Left ventricle myocardium superior (tissue), 1 donor: ENCODE measurements at regions not wholly inside any gene's neighbourhood (a gene's known extent, or its start where the extent isn't known, plus 50 kb on each side); places are given as distances from the start of the nearest gene placed in this dataset.
A peak's percentile ranks its signal among the peaks of the same experiment; 100 is the strongest.
"Not testable (repeated sequence)": the region's sequence is repeated elsewhere in the genome, so short reads cannot be mapped to it uniquely, and the experiment has no call there.

Source experiments
- ATAC-seq: fragments of 200-7000 bp; cut with Tn5 transposase; one replicate; pipeline ENCODE4 v1.9.1; 2020; ENCODE audit warnings: mild to moderate bottlenecking, moderate library complexity
- DNase-seq: peaks from one replicate; pipeline ENCODE4 v3.0.0-alpha.2; 2020
- intact Hi-C: fragments of 100-400 bp; cut with micrococcal nuclease; formaldehyde crosslinking; loops from one replicate; pipeline ENCODE4 v1.11.0; 2022
- donor health status: DM: no; HTN: yes; CAD: no; lungs with severe emphysema.

DNA sequence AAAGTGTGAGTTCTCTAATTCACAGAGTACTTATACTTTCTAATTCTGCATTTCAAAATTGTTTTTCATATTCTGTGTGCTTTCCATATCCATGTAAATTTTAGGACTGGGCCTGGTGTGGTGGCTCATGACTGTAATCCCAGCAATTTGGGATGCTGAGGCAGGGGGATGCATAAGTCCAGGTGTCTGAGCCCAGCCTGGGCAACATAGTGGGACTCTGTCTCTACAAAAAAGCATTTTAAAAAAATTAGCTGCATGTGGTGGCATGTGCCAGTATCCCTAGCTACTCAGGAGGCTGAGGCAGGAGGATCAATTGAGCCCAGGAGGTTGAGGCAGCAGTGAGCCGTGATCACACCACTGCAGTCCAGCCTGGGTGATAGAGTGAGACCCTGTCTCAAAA lies 382.6 kb upstream of the AKR1E2 start:
- DNase-seq (no peak), ATAC-seq (no peak)
- intact Hi-C loops = no loop called here

DNA sequence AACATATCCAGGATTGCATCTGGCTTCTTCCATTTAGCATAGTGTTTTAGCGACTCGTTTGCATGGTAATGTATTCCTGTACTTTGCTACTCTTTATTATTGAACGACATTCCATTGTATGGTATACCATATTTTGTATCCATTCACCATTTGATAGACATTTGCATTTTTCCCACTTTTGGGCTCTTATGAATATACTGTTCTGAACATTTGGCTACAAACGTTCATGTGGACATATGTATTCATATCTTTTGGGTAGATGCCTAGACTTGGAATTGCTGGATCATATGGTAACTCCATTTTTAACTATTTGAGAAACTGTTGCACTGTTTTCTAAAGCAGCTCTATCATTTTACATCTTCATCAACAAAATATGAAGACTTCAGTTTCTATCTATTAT lies 383.7 kb upstream of the AKR1E2 start:
- ATAC-seq (no peak), DNase-seq (no peak)
- intact Hi-C loops = no loop called here

DNA sequence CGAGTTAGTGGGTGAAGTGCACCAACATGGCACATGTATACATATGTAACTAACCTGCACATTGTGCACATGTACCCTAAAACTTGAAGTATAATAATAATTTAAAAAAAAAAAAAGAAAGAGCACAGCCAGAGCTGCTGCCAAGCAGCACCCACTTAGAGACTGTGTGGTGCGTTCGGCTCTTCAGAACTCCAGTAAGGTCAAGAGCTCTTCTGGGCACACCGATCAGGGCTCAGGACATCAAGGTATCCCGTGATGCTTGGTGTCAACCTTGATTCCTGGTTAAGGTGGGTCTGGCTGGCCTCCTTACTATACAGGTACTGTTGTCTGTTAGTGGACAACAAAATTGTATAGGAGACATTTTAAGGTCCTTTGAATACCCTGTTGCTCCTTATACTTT lies 385.7 kb upstream of the AKR1E2 start:
- DNase-seq (no peak), ATAC-seq (no peak)
- intact Hi-C loops = no loop called here

DNA sequence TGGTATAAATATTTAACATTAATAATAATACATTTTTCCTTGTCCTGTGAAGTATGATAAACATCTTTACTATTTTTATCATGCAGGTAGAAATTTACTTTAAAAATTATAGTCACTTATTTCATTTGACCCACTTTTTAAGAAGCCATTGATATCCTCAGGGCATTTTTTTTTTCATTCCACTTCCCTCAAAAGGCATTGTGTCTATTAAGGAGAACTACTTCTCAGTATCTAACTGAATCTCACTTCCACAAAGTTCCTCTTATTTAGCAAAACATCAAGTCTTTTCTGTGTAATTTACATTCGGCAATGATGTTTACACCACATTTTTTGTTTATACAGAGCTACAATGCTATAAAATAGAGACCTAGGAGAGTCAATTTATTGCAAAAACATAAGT lies 388.2 kb upstream of the AKR1E2 start:
- ATAC-seq (no peak), DNase-seq (no peak)
- intact Hi-C loops = no loop called here

DNA sequence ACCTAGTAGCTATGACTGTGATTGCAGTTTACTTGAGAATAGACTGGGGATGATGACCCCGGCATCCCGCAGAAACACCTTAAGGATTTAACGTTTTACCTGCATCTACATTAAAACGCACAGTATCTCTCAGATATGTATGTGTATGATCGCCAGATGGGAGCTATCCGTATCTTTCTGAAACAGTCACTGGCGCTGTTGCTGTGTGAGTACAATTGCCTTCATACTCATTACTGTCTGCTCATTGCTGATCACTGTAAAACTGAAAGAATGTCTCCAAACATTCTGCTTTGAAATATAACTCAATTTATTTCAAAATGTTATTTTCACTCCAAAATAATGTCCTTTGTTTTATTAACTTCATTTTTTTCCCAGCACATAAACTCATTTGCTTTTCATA lies 388.9 kb upstream of the AKR1E2 start:
- ATAC-seq (no peak), DNase-seq (no peak)
- intact Hi-C loops = no loop called here

DNA sequence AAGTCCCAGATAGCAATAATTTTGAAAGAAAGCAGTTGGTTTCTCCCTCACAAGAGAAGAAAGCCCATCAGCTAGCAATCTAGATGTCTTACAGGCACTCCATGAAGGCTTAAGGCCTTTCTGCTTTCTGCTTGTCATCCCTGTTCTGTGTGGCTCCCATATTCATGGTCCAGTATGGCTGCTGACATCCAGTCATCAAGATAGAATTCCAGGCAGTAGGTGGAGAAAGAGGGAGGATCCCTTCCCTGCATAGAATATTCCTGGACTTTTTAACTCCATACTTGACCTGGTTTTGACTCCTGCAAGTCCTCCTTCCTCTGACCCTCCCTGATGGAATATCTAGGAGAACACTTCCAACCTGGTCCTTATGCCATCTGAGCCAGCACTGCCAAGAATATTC lies 389.9 kb upstream of the AKR1E2 start:
- ATAC-seq (no peak), DNase-seq (no peak)
- intact Hi-C loops = no loop called here

DNA sequence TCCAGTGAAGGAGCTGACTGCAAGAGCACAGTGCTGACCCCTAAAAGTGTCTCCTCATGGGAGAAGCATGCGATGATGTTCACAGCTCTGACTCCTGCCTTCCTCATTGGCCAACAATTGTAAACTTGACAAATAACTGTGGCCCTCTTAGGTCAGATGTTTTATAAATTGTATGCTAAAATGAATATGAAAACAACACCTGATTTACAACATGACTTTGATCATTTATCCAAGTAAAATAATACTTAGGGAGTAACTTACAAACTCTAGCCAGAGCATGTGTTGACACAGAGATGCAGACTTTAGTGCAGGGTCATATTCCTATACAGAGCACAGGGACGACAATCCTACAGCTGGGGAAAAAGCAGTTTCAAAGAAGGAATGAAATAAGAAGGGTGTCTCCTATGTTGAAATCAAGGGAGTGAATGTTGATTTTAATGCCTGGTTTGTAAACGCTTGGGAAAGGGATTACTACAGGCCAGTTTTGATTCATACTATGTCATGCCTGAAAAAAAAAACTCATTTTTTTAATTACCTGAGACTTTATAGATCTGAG lies 391.4 kb upstream of the AKR1E2 start:
- no peak for ATAC-seq
- no peak for DNase-seq
- intact Hi-C loops = no loop called here

DNA sequence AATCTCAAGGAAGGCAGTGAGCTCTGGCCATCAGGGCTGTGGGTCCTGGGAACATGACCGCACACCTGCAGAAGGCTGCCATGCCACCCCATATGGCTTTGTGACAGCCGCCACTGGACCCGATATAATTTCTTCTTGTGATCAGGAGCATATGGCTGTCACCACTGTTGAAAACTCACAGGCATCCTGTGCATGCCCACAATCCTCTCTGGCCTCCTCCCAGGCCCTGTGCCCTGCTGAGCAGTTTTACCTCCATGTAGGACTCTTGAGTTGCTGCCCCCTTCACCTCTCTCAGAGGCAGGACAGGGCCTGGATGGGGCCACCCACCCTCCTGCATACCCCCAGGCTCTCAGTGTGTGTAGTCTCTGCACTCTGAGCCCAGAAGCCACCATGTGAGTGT lies 391.9 kb upstream of the AKR1E2 start:
- ATAC-seq (no peak), DNase-seq (no peak)
- intact Hi-C loops = no loop called here

DNA sequence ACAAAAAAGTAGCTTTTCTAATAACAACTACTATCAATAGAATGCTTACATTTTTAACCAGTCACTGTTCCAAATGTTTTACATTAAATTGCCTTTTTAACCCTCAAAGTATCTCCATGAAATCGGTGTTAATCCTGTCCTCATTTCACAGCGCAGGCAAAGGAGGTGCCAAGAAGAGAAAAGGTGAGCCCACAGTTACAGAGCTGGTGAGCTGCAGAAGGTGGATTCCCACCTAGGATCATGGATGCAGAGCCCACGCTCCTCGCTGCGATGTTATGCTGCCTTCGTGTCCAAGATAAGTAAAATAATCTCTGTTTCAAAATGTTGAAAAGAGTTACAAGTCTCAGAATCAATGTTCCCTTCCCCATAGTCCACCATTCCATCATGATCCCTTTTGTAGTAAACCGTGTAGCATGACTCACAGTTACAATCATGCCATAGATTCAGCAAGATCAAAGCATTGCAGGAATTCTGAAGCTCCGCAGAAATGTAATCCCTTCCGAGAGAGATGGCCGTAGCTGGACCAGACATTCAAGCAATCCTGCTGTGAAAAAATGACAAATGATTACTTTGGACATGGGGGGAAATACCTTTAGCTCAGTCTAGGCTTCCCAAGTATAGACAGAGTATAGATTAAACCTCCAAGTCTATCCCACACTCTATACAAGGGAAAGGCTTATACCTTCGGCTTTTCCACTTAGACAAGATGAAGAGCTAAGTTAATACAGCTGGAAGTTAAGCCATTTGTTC lies 394.7 kb upstream of the AKR1E2 start:
- DNase-seq = no peak
- no peak for ATAC-seq
- intact Hi-C loops = no loop called here

DNA sequence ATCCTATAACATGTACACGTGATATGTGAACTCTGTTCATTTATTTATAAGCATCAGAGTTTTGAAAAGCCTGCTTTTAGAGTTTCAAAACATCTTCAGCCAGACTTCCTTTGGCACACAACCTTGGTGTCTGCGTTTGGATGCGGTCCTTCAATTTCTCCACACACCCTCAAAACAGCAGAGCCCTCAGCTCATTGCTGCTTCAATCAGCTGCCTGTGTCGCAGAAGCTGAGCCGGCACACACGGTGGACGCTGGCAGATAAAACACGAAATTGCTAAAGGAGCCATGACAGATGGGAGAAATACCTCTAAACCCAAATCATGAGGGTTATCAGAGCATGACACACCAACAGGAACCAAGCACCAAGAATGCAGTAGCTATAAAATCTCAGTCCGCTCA lies 396.4 kb upstream of the AKR1E2 start:
- DNase-seq = no peak
- ATAC-seq = peak; percentile 39
- intact Hi-C loops = no loop called here

DNA sequence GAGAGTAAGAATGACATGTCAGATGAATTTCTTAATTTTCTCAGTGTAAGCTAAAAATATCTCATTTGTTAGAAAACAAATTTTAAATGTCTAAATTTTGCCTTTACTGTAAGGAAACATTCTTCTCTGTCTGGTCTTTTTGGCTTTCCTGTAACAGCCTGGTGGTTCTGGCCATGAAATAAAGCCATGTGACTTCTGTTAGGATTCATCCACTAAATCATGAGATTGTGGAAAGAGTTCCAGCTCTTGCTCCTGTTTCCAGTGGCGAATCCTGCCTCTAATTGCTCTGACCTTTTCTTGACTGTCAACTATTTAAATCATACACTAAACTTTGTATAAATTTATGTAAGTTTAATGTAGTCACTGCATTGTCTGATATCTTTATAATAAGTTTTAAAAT lies 398.5 kb upstream of the AKR1E2 start:
- no peak for DNase-seq
- no peak for ATAC-seq
- intact Hi-C loops = no loop called here

DNA sequence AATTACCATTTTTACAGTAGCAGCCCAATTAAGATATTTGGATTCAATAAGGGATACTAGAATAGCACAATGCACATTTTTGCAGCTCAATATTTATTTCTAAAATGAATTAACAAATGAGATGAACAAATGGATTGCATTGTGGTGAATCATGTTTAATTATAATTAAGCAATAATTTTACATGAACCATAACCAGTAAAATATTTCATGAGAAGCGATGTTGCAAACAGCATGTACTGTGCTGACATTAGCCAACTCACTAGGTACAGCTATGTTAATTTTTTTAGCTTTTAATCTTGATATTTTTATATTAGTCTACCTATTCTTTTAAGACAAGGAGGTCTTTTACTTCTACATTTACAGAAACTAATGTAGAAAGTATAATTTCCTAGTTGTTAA lies 399.1 kb upstream of the AKR1E2 start:
- intact Hi-C loops = no loop called here
- DNase-seq (no peak), ATAC-seq (no peak)

DNA sequence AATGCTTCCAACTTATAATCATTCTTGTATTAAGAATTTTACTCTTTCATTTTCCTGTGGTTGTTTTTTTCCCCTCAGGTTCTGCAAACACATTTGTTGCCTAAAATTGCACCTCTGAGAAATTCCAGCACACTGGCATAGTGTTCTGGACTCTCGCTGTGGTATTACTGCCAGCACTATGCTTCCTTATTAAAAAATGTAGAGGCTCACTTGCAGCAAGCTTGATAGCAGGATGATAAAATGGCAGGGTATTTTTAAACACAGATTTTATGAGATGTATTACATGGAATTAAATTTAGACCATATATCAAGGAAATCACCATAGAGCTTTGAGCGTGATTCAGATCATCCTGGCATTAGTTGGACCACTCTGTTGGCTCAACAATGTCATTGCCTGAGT lies 416.7 kb upstream of the AKR1E2 start:
- intact Hi-C loops = no loop called here

DNA sequence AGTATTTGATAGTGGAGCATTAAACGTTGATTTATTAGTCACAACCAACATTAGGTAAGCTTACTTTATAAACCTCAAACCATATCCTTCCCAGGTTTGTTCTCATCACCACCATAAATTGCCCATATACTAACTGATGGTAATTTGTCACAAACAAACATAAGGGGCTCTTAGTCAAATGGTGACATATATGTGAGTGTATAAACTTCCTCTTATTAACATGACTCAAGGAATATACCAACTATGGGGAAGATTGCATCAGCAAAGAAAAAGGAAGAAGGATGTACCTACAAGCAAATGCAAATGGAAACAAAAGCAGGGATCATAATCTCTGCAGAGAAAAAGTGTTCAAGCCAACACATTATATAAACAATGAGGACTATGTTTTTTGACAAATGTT lies 418.2 kb upstream of the AKR1E2 start:
- intact Hi-C loops = no loop called here
- DNase-seq = no peak
- no peak for ATAC-seq

More for the DNA sequence above, 416.7 kb upstream of the AKR1E2 start:
- ATAC-seq = no peak
- DNase-seq = no peak

DNA sequence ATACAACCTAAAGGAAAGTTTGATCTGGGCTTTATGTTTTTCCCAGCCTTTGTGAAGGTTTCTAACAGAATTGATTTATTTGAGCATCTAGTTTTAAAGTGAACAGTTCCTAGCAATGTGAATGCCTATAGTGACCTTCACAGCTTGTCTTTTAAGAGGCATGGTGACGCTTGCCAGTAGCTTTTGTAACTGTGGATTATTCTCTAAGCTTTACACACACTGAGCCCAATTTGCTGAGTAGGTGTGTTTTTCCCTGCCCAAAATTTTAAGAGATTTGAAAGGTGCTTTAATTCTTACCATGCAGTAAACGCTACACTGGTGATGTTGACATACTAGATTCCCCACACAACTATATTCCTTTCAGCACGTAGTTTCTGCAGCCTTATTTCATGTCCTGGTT lies 420.2 kb upstream of the AKR1E2 start:
- ATAC-seq (peak; percentile 75), DNase-seq (no peak)
- intact Hi-C loops = no loop called here

DNA sequence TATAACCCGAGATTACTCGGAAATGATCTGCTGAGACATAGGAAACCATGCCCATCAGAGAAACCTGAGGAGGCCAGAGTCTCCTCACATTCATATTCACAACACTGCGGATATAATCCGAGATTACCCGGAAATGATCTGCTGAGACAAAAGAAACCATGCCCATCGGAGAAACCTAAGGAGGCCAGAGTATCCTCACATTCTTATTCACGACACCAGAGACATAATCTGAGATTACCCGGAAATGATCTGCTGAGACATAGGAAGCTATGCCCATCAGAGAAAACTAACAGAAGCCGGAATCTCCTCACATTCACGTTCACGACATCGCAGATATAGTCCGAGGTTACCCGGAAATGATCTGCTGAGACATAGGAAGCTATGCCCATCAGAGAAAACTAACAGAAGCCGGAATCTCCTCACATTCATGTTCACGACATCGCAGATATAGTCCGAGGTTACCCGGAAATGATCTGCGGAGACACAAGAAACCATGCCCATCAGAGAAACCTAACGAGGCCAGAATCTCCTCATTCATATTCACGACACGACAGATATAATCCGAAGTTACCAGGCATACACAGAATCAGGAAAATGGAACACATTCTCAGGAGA lies 422.3 kb upstream of the AKR1E2 start:
- no peak for ATAC-seq
- DNase-seq = no peak
- intact Hi-C loops = no loop called here

DNA sequence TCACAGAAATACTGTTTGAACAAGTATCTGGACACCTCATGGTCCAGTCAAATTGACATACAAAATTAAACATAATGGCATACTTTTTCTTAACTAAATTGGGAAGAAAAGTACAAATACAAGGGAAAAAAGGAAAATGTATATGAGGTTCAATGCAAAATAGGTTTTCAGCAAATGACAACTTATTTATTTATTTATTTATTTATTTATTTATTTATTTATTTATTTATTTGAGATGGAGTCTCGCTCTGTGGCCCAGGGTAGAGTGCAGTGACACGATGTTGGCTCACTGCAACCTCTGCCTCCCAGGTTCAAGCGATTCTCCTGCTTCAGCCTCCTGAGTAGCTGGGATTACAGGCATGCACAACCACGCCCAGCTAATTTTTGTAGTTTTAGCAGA lies 424.9 kb upstream of the AKR1E2 start:
- ATAC-seq, intact Hi-C loops, DNase-seq: not testable (repeated sequence)

DNA sequence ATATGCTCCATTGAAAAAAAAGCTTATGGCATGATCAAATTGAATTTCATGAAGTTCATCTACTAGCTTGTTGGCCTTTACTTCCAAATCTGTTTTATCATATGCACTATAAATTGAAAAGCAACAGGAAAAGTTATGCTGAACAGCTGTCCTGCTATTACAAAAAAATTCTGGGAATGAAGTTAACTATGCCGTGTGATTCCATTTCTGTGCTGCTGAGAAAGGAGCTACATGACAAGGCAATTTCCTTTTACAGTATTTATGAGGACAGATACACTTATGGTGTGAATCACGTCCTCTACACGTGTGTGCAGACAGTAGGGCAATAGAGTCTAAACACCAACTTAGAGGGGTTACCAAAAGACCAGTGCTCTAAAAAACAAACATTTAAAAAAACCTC lies 426.5 kb upstream of the AKR1E2 start:
- ATAC-seq (no peak), DNase-seq (no peak)
- intact Hi-C loops = no loop called here

DNA sequence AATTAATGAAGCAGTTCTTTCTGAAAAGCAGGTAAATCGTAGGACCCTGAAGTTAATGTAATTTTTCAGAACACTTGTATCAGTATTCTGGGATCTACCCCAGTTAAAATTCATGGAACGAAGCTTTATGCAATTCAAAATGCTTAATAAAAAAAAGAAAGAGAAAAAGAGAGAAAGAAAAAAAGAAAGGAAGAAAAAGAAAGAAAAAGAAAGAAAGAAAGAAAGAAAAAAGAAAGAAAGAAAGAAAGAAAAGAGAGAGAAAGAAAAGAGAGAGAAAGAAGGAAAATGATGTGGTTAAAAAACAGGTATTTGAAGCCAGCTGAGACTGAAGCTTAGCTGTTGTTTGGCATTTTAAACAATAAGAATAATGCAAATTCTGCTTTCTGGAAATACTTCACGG lies 427.4 kb upstream of the AKR1E2 start:
- ATAC-seq (no peak), DNase-seq (no peak)
- intact Hi-C loops = no loop called here

DNA sequence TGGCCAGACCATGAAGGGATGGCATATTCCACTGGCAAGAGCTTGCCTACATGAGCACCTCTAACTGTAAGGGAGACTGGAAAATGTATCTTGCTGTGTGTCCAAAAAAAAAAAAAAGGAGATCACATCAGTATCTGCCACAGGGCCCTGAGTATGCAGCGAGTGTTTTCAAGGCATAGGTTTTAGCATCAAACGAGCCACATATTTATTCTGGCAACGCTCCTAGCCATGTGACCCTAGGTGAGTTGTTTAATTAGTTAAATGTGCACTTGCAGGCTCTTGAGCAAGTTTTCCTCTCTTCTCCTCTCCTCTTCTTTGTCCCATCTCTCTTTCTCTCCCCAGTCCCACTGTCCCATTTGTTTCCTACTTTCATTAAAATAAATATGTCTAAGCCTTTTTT lies 428.7 kb upstream of the AKR1E2 start:
- DNase-seq (no peak), ATAC-seq (no peak)
- intact Hi-C loops = no loop called here
